ENCODE measurements at regions not wholly inside any gene's neighbourhood (a gene's known extent, or its start where the extent isn't known, plus 50 kb on each side); places are given as distances from the start of the nearest gene placed in this dataset.

- FAIRE-seq, result no peak
- DNase-seq (ENCODE audit: extremely low read depth in 1 of 4, low spot score in 3 of 4), result no peak
- Histone ChIP-seq H3K27me3 (ENCODE audit: control insufficient read depth in 2 of 2, insufficient read depth in 2 of 2, low read length in 2 of 2) (no peaks in the 10 kb centered on the region; a peak in 2 of 5 replicates), H3K27ac (ENCODE audit: extremely low read depth, low read depth, low read length) (no peak overlapping the region), H3K4me2 (ENCODE audit: insufficient read depth, low read length) (no peak overlapping the region), H3K4me1 (replicated peaks in 1 of 2; ENCODE audit: control insufficient read depth in 2 of 2, insufficient read depth in 2 of 2, low read length in 2 of 2) (no peaks in the 10 kb centered on the region), H3K9me3 (replicated peaks; ENCODE audit: control insufficient read depth, insufficient read depth, low read depth, low read length) (no peaks in the 10 kb centered on the region), H2AFZ (ENCODE audit: low read depth, low read length) (no peak overlapping the region), H3K36me3 (ENCODE audit: control insufficient read depth, insufficient read depth, low read length) (no peaks in the 10 kb centered on the region), H3K79me2 (ENCODE audit: control insufficient read depth, insufficient read depth, low read length) (no peaks in the 10 kb centered on the region), H3K4me3 (no peak overlapping the region), H4K20me1 (replicated peaks; ENCODE audit: control insufficient read depth, insufficient read depth, low read length) (no peaks in the 10 kb centered on the region), H3K9me1 (ENCODE audit: control insufficient read depth, insufficient read depth, low read length) (no peaks in the 10 kb centered on the region), H3K9ac (ENCODE audit: insufficient read depth in 1 of 2, low read depth in 2 of 2, low read length in 2 of 2) (no peak overlapping the region)
- no peak for ATAC-seq
- intact Hi-C loops (cut with micrococcal nuclease) (no loop called here), in situ Hi-C loops (cut with MboI) (no loop called here)
- no TSS peak for BruUV-seq (replicated peaks)
- ChIA-PET CTCF (ENCODE audit: low intra/inter-chr PET ratio) (no interaction called here), POLR2A (no interaction called here)
- no peak for TF ChIP-seq ZNF124 (CRISPR knock-in tag; IDR thresholded peaks at IDR 0.05)
- WGBS (ENCODE audit: insufficient coverage, low coverage, missing lambda C conversion rate), result 0% methylated on average over 7 of the region's 7 CpGs
Observed at GRCh38 chr16:55273356-55273755, 50.6 kb upstream of the IRX6 start.

- POLR2A ChIA-PET, result no interaction called here
- TF ChIP-seq PHB2 (IDR thresholded peaks at IDR 0.05; ENCODE audit: low read depth) (no peak), MEF2A (IDR thresholded peaks at IDR 0.05; ENCODE audit: control insufficient read depth, low read depth, low read length) (no peak), SRF (CRISPR knock-in tag; IDR thresholded peaks at IDR 0.05) (no peak), ZNF830 (CRISPR knock-in tag; IDR thresholded peaks at IDR 0.05) (no peak), ZNF76 (CRISPR knock-in tag; IDR thresholded peaks at IDR 0.05; ENCODE audit: borderline replicate concordance) (no peak), HNRNPK (IDR thresholded peaks at IDR 0.05; ENCODE audit: low read depth, low read length, poor library complexity, severe bottlenecking) (no peak), FOXM1 (IDR thresholded peaks at IDR 0.05; ENCODE audit: low read depth) (no peak), FOXM1 (CRISPR knock-in tag; IDR thresholded peaks at IDR 0.05; ENCODE audit: low read depth) (no peak), HOXB6 (CRISPR knock-in tag; IDR thresholded peaks at IDR 0.05; ENCODE audit: borderline replicate concordance) (no peak), ZNF512 (tag; IDR thresholded peaks at IDR 0.05) (no peak), RBBP5 (IDR thresholded peaks at IDR 0.05; ENCODE audit: borderline replicate concordance, insufficient read depth, low read length, poor library complexity, severe bottlenecking) (no peak), ZFP91 (CRISPR knock-in tag; IDR thresholded peaks at IDR 0.05) (no peak), ZNF134 (CRISPR knock-in tag; conservative IDR thresholded peaks at IDR 0.05) (no peak)
Observed at GRCh38 chr16:55273959-55274358, 50.0 kb upstream of the IRX6 start.

More at GRCh38 chr16:55273959-55274358, 50.0 kb upstream of the IRX6 start:
- intact Hi-C loops (cut with micrococcal nuclease) (no loop called here), in situ Hi-C loops (cut with MboI) (no loop called here)
- Histone ChIP-seq H4K20me1 (replicated peaks; ENCODE audit: control insufficient read depth, insufficient read depth, low read length) (no peaks in the 10 kb centered on the region), H3K9ac (ENCODE audit: insufficient read depth in 1 of 2, low read depth in 2 of 2, low read length in 2 of 2) (no peak overlapping the region), H3K4me2 (ENCODE audit: insufficient read depth, low read length) (no peak overlapping the region), H3K9me3 (replicated peaks; ENCODE audit: control insufficient read depth, insufficient read depth, low read depth, low read length) (no peaks in the 10 kb centered on the region), H3K9me1 (ENCODE audit: control insufficient read depth, insufficient read depth, low read length) (no peaks in the 10 kb centered on the region), H3K4me3 (no peak overlapping the region), H3K36me3 (ENCODE audit: control insufficient read depth, insufficient read depth, low read length) (no peaks in the 10 kb centered on the region), H3K79me2 (ENCODE audit: control insufficient read depth, insufficient read depth, low read length) (no peaks in the 10 kb centered on the region), H3K27ac (ENCODE audit: extremely low read depth, low read depth, low read length) (no peak overlapping the region), H2AFZ (ENCODE audit: low read depth, low read length) (no peak overlapping the region), H3K4me1 (replicated peaks in 1 of 2; ENCODE audit: control insufficient read depth in 2 of 2, insufficient read depth in 2 of 2, low read length in 2 of 2) (no peaks in the 10 kb centered on the region), H3K27me3 (ENCODE audit: control insufficient read depth in 2 of 2, insufficient read depth in 2 of 2, low read length in 2 of 2) (no peaks in the 10 kb centered on the region; a peak in 2 of 5 replicates)
- CTCF ChIA-PET (ENCODE audit: low intra/inter-chr PET ratio), result no interaction called here
- no peak for DNase-seq (ENCODE audit: extremely low read depth in 1 of 4, low spot score in 3 of 4)
- FAIRE-seq, result no peak
- 0% methylated on average over 5 of the region's 5 CpGs for WGBS (ENCODE audit: insufficient coverage, low coverage, missing lambda C conversion rate)
- ATAC-seq, result no peak
- BruUV-seq (replicated peaks), result no TSS peak

Measured in K562 (cell line).